Heart left ventricle (tissue), 13 donors: ENCODE measurements at regions not wholly inside any gene's neighbourhood (a gene's known extent, or its start where the extent isn't known, plus 50 kb on each side); places are given as distances from the start of the nearest gene placed in this dataset.

Experiments
- CTCF ChIP-seq, 12 donors: fragments of 200-600 bp; sonication (generic) in 4 of 12; IDR thresholded peaks; one replicate each; pipeline versions ENCODE4 v1.5.0 to v1.8.0; 2018 to 2022; ENCODE audit warnings: antibody characterized with exemption in 12 of 12, mild to moderate bottlenecking in 5 of 12
- POLR2A ChIP-seq, 2 donors: fragments of 450-650 bp; IDR thresholded peaks; one replicate each; pipeline ENCODE4 v1.6.1; 2017; ENCODE audit warnings: antibody characterized with exemption in 2 of 2, mild to moderate bottlenecking in 2 of 2, moderate library complexity in 2 of 2
- donor health status: ischemic (EF 13 %, LVEDD 7.1; RV severe dilation, severe dysfunction).
- donor health status: DM: no; HTN: yes; CAD: no.
- donor health status: DM: no; HTN: no; CAD: no.
- donor health status: ischemic (EF 25% LVEDD 6.9; RV normal size, moderate dysfunction).
- donor health status: ischemic (EF 25% LVEDD 5.7; RV mildly dilated, moderate dysfunction).
- donor health status: ischemic (EF 35%, LVEDD 5.7; RV mildly dilated, moderate dysfunction).
- donor health status: nonischemic (EF 11% LVEDD 7.7; RV severe dilation, severe dysfunction).
- donor health status: DM: yes; HTN: yes; CAD: no.
- donor health status: PGD.
- donor health status: ischemic (EF 29% LVEDD 5.4; RV normal size, mild dysfunction).
- donor health status: nonischemic (EF 23%, LVEDD 6.1; RV moderate dilation, normal function).

DNA sequence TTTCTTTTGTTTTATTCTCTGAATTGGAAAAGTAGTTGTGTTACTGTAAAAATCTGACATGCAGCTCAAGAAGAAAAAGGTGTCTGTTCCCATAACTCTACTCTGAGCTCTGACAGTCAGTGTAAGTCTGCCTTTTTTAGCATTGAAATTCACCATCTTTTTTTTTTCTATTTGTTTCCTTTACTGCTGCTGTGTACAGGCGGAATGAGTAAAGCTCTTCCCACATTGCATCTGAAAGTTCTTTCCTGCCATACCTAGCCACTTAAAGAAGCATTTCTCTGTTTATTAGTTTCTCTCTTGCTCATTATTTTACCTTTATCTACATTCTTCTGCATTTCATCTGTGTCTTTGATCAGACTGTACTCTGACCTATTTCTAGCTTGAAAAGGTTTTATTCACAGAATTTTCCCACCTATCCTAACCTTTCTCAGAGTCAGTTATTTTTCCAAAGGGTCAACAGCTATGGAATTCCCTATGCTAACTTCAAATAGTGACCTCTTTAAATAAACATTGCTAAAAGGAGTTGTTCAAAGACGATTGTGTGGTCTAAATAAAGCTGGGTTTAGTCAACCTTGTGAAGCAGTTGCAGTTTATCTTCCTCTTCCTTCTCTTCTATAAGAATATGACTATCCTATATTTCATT, 1303.1 kb upstream of the ZEB2 start:
- TF ChIP-seq CTCF (IDR thresholded peaks at IDR 0.05) (no peak), POLR2A (IDR thresholded peaks at IDR 0.05) (no peak)
